ENCODE measurements at regions not wholly inside any gene's neighbourhood (a gene's known extent, or its start where the extent isn't known, plus 50 kb on each side); places are given as distances from the start of the nearest gene placed in this dataset.

DNA sequence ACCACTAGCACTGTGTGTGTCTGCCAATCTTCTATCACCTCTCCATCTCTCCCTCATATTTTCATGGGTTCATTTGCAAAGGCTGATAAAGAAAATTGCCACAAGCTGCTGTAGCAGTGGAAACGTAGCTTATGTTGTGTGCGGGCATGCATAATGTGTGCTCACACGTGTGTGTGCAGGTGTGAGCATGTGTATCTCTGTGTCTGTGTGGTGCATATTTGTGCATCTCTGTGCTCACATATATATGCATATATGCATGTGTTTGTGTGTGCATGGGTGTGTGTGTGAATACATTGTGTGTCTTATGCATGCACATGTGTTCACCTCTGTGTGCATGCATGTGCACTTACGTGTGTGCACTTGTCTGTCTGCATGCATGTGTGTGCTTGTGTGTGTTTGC, 181.8 kb upstream of the UBL3 start:
- Histone ChIP-seq H3K9ac (ENCODE audit: low read depth in 1 of 2, low read length in 2 of 2) (no peak overlapping the region), H3K27me3 (ENCODE audit: control insufficient read depth in 4 of 4, insufficient read depth in 4 of 4, low read length in 3 of 4) (no peaks in the 10 kb centered on the region), H3K9me3 (ENCODE audit: control insufficient read depth in 4 of 4, low read length in 3 of 4) (no peaks in the 10 kb centered on the region), H3K27ac (ENCODE audit: low read depth in 1 of 2, low read length in 2 of 2) (no peak overlapping the region), H3K4me3 (ENCODE audit: low read depth in 1 of 3, low read length in 3 of 3) (no peak overlapping the region), H3K4me1 (ENCODE audit: control insufficient read depth in 4 of 4, insufficient read depth in 4 of 4, low read length in 3 of 4) (no peaks in the 10 kb centered on the region), H3K36me3 (ENCODE audit: control insufficient read depth in 4 of 4, insufficient read depth in 3 of 4, low read depth in 1 of 4, low read length in 3 of 4) (no peaks in the 10 kb centered on the region)
- TF ChIP-seq RAD21 (IDR thresholded peaks at IDR 0.05) (no peak), HNF4G (IDR thresholded peaks at IDR 0.05) (no peak), EGR1 (IDR thresholded peaks at IDR 0.05; ENCODE audit: low read depth in 2 of 2) (no peak), YY1 (IDR thresholded peaks at IDR 0.05) (no peak), TAF1 (conservative IDR thresholded peaks at IDR 0.05) (no peak), GABPA (IDR thresholded peaks at IDR 0.05 in 1 of 2, conservative IDR thresholded peaks at IDR 0.05 in 1 of 2) (no peak), FOXA1 (IDR thresholded peaks at IDR 0.05) (no peak), RXRA (IDR thresholded peaks at IDR 0.05) (no peak), JUND (IDR thresholded peaks at IDR 0.05) (no peak), HNF4A (conservative IDR thresholded peaks at IDR 0.05) (no peak)
- TF ChIP-seq, protein P1, sequence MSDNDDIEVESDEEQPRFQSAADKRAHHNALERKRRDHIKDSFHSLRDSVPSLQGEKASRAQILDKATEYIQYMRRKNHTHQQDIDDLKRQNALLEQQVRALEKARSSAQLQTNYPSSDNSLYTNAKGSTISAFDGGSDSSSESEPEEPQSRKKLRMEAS (IDR thresholded peaks at IDR 0.05): no peak
- TF ChIP-seq, protein P2, sequence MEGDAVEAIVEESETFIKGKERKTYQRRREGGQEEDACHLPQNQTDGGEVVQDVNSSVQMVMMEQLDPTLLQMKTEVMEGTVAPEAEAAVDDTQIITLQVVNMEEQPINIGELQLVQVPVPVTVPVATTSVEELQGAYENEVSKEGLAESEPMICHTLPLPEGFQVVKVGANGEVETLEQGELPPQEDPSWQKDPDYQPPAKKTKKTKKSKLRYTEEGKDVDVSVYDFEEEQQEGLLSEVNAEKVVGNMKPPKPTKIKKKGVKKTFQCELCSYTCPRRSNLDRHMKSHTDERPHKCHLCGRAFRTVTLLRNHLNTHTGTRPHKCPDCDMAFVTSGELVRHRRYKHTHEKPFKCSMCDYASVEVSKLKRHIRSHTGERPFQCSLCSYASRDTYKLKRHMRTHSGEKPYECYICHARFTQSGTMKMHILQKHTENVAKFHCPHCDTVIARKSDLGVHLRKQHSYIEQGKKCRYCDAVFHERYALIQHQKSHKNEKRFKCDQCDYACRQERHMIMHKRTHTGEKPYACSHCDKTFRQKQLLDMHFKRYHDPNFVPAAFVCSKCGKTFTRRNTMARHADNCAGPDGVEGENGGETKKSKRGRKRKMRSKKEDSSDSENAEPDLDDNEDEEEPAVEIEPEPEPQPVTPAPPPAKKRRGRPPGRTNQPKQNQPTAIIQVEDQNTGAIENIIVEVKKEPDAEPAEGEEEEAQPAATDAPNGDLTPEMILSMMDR (IDR thresholded peaks at IDR 0.05; ENCODE audit: low read depth, low read length, missing input control): no peak
- TF ChIP-seq, protein P3, sequence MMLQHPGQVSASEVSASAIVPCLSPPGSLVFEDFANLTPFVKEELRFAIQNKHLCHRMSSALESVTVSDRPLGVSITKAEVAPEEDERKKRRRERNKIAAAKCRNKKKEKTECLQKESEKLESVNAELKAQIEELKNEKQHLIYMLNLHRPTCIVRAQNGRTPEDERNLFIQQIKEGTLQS (IDR thresholded peaks at IDR 0.05): no peak
- TF ChIP-seq, protein P4, sequence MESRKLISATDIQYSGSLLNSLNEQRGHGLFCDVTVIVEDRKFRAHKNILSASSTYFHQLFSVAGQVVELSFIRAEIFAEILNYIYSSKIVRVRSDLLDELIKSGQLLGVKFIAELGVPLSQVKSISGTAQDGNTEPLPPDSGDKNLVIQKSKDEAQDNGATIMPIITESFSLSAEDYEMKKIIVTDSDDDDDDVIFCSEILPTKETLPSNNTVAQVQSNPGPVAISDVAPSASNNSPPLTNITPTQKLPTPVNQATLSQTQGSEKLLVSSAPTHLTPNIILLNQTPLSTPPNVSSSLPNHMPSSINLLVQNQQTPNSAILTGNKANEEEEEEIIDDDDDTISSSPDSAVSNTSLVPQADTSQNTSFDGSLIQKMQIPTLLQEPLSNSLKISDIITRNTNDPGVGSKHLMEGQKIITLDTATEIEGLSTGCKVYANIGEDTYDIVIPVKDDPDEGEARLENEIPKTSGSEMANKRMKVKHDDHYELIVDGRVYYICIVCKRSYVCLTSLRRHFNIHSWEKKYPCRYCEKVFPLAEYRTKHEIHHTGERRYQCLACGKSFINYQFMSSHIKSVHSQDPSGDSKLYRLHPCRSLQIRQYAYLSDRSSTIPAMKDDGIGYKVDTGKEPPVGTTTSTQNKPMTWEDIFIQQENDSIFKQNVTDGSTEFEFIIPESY (IDR thresholded peaks at IDR 0.05): no peak
- DNase-seq (ENCODE audit: low spot score): no peak
- 82% methylated on average over 4 of the region's 4 CpGs for WGBS

DNA sequence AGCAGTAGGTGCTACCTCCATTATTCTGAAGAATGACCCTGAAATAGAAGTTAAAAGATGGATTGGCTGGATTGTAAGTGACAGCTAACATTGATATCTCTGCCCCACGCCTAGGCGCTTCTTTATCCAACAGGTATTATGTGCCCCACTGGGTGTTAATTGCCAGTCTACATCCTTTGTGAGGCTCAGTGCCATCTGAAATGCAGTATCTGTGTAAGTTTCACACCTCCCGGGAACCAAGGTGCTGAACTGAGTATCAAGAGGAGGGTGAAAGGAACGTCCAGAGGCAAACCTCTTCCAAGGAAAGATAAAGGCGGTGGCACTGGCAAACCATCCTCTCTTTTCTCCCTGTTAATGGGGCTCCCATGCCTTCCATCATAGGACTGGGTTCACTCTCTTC, 181.1 kb upstream of the UBL3 start:
- no peaks in the 10 kb centered on the region for H3K36me3 ChIP-seq (ENCODE audit: control insufficient read depth in 4 of 4, insufficient read depth in 3 of 4, low read depth in 1 of 4, low read length in 3 of 4)
- no peaks in the 10 kb centered on the region for H3K4me1 ChIP-seq (ENCODE audit: control insufficient read depth in 4 of 4, insufficient read depth in 4 of 4, low read length in 3 of 4)
- TF ChIP-seq GABPA (IDR thresholded peaks at IDR 0.05 in 1 of 2, conservative IDR thresholded peaks at IDR 0.05 in 1 of 2) (no peak), HNF4A (conservative IDR thresholded peaks at IDR 0.05) (no peak)
- TF ChIP-seq, protein P2 (IDR thresholded peaks at IDR 0.05; ENCODE audit: low read depth, low read length, missing input control): no peak
- no peak for DNase-seq (ENCODE audit: low spot score)
- no peaks in the 10 kb centered on the region for H3K9me3 ChIP-seq (ENCODE audit: control insufficient read depth in 4 of 4, low read length in 3 of 4)
- no peak overlapping the region for H3K4me3 ChIP-seq (ENCODE audit: low read depth in 1 of 3, low read length in 3 of 3)
- no peak overlapping the region for H3K27ac ChIP-seq (ENCODE audit: low read depth in 1 of 2, low read length in 2 of 2)
- no peak overlapping the region for H3K9ac ChIP-seq (ENCODE audit: low read depth in 1 of 2, low read length in 2 of 2)
- 75% methylated on average over 5 of the region's 5 CpGs for WGBS
- no peaks in the 10 kb centered on the region for H3K27me3 ChIP-seq (ENCODE audit: control insufficient read depth in 4 of 4, insufficient read depth in 4 of 4, low read length in 3 of 4)

All from liver (tissue), 8 donors.